Ovary (tissue), 3 donors: ENCODE measurements at regions not wholly inside any gene's neighbourhood (a gene's known extent, or its start where the extent isn't known, plus 50 kb on each side); places are given as distances from the start of the nearest gene placed in this dataset.

Source experiments
- CTCF ChIP-seq, 3 donors: fragments of 450-650 bp in 2 of 3; fragments of 200-600 bp in 1 of 3; IDR thresholded peaks; one replicate each; pipeline versions ENCODE4 v1.5.1 to v1.8.0; 2016 to 2022; ENCODE audit warnings: antibody characterized with exemption in 3 of 3, mild to moderate bottlenecking in 1 of 3
- EP300 ChIP-seq: sonication (generic); formaldehyde crosslinking; IDR thresholded peaks from one replicate; pipeline ENCODE4 v1.6.1; 2017; ENCODE audit warnings: antibody characterized with exemption
- POLR2A ChIP-seq: fragments of 450-650 bp; IDR thresholded peaks from one replicate; pipeline ENCODE4 v1.6.1; 2017; ENCODE audit warnings: antibody characterized with exemption, mild to moderate bottlenecking, moderate library complexity
- donor health status: DM: no; HTN: no; CAD: no.

- TF ChIP-seq POLR2A (no peak), CTCF (IDR thresholded peaks at IDR 0.05) (no peak), EP300 (no peak)
Observed at GRCh38 chr15:37520882-37521281, 413.6 kb upstream of the TMCO5A start.
